Ishikawa (cell line): ENCODE measurements at regions not wholly inside any gene's neighbourhood (a gene's known extent, or its start where the extent isn't known, plus 50 kb on each side); places are given as distances from the start of the nearest gene placed in this dataset.

Experiments
- CEBPB ChIP-seq: IDR thresholded peaks from 2 replicates; pipeline ENCODE4 v1.6.1; 2012
- CREB1 ChIP-seq: IDR thresholded peaks from 2 replicates; pipeline ENCODE4 v1.6.1; 2012; ENCODE audit warnings: low read depth
- EGR1 ChIP-seq: IDR thresholded peaks from 2 replicates; pipeline ENCODE4 v1.6.1; 2012
- EP300 ChIP-seq: IDR thresholded peaks from 2 replicates; pipeline ENCODE4 v1.6.1; 2012; ENCODE audit warnings: borderline replicate concordance
- FOXM1 ChIP-seq: IDR thresholded peaks from 2 replicates; pipeline ENCODE4 v1.6.1; 2012; ENCODE audit warnings: low read depth, borderline replicate concordance
- NFIC ChIP-seq: IDR thresholded peaks from 2 replicates; pipeline ENCODE4 v1.6.1; 2012
- RAD21 ChIP-seq: IDR thresholded peaks from 2 replicates; pipeline ENCODE4 v1.6.1; 2012; ENCODE audit warnings: low read depth
- TAF1 ChIP-seq: IDR thresholded peaks from 2 replicates; pipeline ENCODE4 v1.6.1; 2012; ENCODE audit warnings: low read depth, mild to moderate bottlenecking
- TCF12 ChIP-seq: IDR thresholded peaks from 2 replicates; pipeline ENCODE4 v1.6.1; 2012; ENCODE audit warnings: low read depth
- TEAD4 ChIP-seq: IDR thresholded peaks from 2 replicates; pipeline ENCODE4 v1.6.1; 2012
- USF1 ChIP-seq: IDR thresholded peaks from 2 replicates; pipeline ENCODE4 v1.6.1; 2012
- YY1 ChIP-seq: IDR thresholded peaks from 2 replicates; pipeline ENCODE4 v1.6.1; 2012; ENCODE audit warnings: low read depth
- ZBTB7A ChIP-seq: IDR thresholded peaks from 2 replicates; pipeline ENCODE4 v1.6.1; 2012; ENCODE audit warnings: low read depth
- TF ChIP-seq, protein P1 (sequence below): IDR thresholded peaks from 2 replicates; pipeline ENCODE4 v1.6.1; 2012
- TF ChIP-seq, protein P2 (sequence below): IDR thresholded peaks from 2 replicates; pipeline ENCODE4 v1.6.1; 2012; ENCODE audit warnings: low read depth, mild to moderate bottlenecking

GRCh38 chr4:43993196-43993902 is 455.3 kb downstream of the KCTD8 start:
- TF ChIP-seq, protein P1, sequence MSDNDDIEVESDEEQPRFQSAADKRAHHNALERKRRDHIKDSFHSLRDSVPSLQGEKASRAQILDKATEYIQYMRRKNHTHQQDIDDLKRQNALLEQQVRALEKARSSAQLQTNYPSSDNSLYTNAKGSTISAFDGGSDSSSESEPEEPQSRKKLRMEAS, result no peak
- TF ChIP-seq RAD21, result no peak
- TF ChIP-seq USF1, result no peak
- no peak for TF ChIP-seq NFIC
- TF ChIP-seq TEAD4, result no peak
- TF ChIP-seq CREB1, result no peak
- no peak for TF ChIP-seq EP300
- TF ChIP-seq, protein P2, sequence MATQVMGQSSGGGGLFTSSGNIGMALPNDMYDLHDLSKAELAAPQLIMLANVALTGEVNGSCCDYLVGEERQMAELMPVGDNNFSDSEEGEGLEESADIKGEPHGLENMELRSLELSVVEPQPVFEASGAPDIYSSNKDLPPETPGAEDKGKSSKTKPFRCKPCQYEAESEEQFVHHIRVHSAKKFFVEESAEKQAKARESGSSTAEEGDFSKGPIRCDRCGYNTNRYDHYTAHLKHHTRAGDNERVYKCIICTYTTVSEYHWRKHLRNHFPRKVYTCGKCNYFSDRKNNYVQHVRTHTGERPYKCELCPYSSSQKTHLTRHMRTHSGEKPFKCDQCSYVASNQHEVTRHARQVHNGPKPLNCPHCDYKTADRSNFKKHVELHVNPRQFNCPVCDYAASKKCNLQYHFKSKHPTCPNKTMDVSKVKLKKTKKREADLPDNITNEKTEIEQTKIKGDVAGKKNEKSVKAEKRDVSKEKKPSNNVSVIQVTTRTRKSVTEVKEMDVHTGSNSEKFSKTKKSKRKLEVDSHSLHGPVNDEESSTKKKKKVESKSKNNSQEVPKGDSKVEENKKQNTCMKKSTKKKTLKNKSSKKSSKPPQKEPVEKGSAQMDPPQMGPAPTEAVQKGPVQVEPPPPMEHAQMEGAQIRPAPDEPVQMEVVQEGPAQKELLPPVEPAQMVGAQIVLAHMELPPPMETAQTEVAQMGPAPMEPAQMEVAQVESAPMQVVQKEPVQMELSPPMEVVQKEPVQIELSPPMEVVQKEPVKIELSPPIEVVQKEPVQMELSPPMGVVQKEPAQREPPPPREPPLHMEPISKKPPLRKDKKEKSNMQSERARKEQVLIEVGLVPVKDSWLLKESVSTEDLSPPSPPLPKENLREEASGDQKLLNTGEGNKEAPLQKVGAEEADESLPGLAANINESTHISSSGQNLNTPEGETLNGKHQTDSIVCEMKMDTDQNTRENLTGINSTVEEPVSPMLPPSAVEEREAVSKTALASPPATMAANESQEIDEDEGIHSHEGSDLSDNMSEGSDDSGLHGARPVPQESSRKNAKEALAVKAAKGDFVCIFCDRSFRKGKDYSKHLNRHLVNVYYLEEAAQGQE, result no peak
- TF ChIP-seq TAF1, result no peak
- no peak for TF ChIP-seq TCF12
- no peak for TF ChIP-seq CEBPB
- no peak for TF ChIP-seq YY1
- TF ChIP-seq EGR1, result no peak
- TF ChIP-seq ZBTB7A, result no peak
- no peak for TF ChIP-seq FOXM1

DNA sequence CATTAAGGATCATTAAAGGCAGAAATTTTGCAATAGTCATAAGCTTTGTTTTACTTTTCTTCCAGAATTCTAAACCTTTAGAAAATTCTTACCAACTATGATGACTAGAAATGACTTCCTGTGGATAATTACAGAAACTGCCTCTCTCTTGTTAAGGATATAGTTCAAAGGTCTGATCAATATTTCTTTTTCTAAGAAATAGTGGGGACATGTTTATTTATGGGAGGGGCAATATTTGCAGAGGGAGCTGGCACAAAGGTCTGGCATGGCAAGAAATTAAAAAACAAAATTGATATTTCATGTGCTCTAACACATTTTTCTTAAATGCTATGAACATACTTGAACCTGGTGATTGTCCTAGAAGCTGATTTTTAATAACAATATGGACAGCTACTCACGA is 448.9 kb downstream of the KCTD8 start:
- TF ChIP-seq RAD21 (no peak), TAF1 (no peak), EP300 (no peak), EGR1 (no peak), CEBPB (no peak), CREB1 (no peak), TCF12 (no peak), NFIC (no peak), YY1 (no peak), ZBTB7A (no peak), FOXM1 (no peak), TEAD4 (no peak), USF1 (no peak)
- TF ChIP-seq, protein P2, result no peak
- TF ChIP-seq, protein P1, result no peak

DNA sequence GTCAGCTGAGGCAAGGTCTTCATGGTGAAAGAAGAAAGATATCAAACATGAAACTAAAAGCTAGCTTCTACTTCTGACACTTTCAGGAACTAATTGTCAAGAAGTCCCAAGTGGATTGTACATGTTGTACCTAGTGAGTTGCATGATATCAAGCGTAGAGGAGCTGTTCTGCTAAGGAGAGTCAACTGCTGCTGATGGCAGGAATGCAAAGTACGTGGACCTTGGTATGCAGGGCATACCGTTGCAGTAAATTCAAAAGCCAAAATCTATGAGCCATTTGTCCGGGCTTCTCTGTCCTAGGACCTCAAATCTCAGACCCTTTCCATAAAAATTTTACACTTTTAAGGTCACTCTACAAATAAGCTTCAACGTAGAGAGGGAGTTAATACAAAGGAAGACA is 446.2 kb downstream of the KCTD8 start:
- TF ChIP-seq USF1 (no peak), TEAD4 (no peak), NFIC (no peak), ZBTB7A (no peak), EP300 (no peak)

GRCh38 chr4:44016570-44017421 is 431.8 kb downstream of the KCTD8 start:
- TF ChIP-seq, protein P2, result no peak
- no peak for TF ChIP-seq TAF1
- no peak for TF ChIP-seq YY1
- no peak for TF ChIP-seq USF1
- no peak for TF ChIP-seq EP300
- no peak for TF ChIP-seq CREB1
- TF ChIP-seq, protein P1, result no peak
- no peak for TF ChIP-seq RAD21
- no peak for TF ChIP-seq TEAD4
- TF ChIP-seq FOXM1, result no peak
- no peak for TF ChIP-seq CEBPB
- no peak for TF ChIP-seq NFIC
